ENCODE measurements at regions not wholly inside any gene's neighbourhood (a gene's known extent, or its start where the extent isn't known, plus 50 kb on each side); places are given as distances from the start of the nearest gene placed in this dataset.
"Not testable (repeated sequence)": the region's sequence is repeated elsewhere in the genome, so short reads cannot be mapped to it uniquely, and the experiment has no call there.

DNA sequence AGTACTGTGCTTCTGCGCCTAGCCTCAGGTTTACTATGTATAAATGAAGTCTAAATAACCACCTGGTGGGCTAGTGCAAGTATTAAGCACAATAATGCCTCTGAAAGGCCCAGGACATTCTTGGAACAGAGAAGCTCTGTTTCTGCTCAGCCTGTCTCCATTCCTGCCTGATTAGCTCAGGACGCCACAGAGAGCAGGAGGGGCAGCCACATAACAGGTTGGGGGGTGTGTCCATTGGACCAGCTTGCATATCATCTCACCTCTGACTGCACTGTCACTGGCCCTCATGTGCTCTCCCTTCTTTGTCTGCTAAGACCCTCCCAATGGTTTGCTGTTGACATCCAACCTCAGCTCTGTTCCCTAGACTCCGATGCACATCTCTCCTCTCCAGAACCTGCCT lies 52.8 kb upstream of the IKZF1 start:
- no peak for DNase-seq (ENCODE audit: low read depth, low spot score)

DNA sequence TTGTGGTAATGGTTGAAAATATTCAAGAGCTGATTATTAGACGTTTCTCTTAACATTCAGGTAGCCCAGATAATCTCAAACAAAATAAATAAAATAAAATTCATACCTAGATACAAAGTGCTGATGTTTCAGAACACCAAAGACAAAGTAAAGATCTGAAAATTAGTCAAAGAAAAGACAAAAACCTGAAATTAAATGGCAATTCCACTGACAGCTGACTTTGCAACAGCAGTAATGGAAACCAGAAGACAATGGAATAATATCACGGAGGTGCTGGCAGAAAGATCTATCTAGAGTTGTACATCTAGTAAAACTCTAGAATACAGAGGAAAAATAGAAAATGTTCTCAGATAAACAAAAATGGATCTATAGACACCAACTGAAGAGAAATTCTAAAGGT lies 58.0 kb upstream of the IKZF1 start:
- no peak for DNase-seq (ENCODE audit: low read depth, low spot score)

DNA sequence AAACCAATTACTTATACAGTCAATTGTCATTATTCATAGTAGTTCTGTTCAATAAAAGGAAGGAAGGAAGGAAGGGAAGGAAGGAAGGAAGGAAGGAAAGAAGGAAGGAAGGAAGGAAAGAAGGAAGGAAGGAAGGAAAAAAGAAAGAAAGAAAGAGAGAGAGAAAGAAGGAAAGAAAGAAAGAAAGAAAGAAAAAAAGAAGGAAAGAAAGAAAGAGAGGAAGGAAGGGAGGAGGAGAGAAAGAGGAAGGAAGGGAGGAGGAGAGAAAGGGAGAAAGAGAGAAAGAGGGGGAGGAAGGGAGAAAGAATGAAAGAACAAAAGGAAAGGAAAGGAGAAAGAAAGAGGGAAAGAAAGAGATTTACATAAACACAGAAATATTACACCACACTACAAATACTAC lies 62.4 kb upstream of the IKZF1 start:
- not testable (repeated sequence) for DNase-seq (ENCODE audit: low read depth, low spot score)

DNA sequence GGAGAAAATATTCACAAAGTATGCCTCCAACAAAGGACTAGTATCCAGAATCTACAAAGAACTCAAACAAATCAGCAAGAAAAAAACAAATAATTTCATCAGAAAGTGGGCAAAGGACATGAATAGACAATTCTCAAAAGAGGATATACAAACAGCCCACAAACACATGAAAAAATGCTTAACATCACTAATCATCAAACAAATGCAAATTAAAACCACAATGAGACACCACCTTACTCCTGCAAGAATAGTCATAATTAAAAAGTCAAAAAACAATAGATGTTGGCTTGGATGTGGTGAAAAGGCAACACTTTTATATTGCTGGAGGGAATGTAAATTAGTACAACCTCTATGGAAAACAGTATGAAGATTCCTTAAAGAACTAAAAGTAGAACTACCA lies 63.8 kb upstream of the IKZF1 start:
- DNase-seq (ENCODE audit: low read depth, low spot score) = not testable (repeated sequence)

DNA sequence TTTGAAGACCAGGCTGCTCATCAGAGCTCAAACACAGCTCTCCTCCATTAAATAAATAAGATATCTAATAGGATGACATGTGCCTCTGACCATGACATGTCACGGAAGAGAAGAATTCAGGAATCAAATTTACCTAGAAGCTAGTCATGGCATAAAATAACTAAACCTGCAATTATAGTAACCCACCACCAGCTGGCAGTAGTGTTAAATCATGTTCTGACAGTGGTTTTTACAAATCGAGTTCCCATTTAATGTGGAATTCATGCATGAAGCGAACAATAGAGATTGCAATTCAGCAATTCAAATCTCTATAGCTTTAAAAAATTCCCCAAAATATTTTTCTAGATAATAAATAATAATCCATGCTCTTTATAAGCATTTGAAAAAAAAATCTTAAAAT lies 74.6 kb upstream of the IKZF1 start:
- DNase-seq (ENCODE audit: low read depth, low spot score) = no peak

DNA sequence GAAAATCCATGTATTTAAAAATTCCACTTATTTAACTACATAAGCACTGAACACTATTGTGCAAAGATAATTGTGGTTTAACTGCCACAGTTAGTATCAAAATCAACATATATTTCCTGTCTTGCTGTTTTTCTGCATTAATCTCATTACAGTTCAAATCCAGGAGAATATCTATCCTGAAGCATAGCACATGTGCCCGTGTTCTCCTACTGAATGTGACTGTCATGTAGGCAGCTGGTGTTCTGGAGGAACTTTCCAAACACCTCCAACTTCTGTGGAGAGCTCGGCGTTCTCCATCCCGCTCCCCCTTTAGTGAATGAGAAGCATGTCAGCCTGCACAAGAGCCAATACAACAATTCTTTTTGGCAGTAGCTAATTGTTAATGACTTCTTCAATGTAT lies 76.4 kb upstream of the IKZF1 start:
- no peak for DNase-seq (ENCODE audit: low read depth, low spot score)

DNA sequence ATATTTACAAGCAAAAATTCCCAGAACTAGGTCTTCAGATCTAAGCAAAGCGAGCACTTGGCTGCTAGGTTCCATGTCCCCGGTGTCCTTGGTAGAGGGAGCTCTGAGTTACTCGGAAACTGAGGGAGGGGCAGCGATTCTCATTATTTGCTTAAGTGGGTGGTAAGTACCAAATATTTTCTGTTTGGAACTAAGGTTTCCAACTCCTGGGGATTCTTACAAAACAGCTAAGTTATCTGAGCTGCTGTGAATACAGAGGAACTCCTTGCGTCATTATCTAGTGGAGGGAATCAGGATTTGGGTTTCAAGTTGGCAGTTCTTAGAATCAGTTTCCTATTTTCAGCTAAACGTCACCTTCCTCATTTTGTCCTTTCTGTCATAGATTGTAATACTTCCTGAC lies 76.8 kb upstream of the IKZF1 start:
- DNase-seq (ENCODE audit: low read depth, low spot score) = no peak

DNA sequence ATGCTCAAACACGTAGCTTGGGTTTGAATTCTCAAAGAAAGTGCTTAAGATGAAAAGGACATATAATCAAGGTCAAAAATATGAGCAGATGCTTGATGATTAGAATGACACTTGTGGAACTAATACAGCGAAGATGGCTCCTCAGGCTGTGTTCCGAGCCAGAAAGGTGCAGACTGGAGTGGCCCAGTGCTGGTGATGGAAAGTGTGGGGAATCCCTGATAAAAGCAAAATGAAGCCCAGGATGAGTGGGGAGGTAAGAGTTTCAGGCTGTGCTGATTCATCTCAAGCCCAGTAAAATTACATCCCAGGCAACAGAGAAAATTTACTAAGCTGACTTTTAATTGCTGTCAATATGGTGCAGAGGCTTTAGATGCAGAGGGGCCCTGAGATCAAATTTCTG lies 77.8 kb upstream of the IKZF1 start:
- no peak for DNase-seq (ENCODE audit: low read depth, low spot score)

DNA sequence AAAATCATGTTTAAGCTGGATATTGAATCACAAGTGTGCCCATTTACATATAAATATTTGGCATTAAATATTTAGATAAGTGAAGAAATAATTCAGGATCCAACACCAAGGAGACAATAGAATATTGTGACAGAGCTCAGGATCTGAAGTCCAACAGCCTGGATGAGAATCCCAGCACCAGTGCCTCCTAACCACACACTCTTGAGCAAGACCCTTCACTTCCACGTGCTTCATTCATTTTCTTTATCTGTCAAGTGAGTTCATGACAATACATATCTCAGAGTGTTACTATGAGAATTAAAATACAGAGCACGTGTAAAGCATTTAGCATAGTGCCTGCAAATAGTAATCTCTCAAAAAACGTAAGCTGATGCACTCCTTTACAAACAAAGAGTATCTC lies 78.4 kb upstream of the IKZF1 start:
- DNase-seq (ENCODE audit: low read depth, low spot score) = no peak

DNA sequence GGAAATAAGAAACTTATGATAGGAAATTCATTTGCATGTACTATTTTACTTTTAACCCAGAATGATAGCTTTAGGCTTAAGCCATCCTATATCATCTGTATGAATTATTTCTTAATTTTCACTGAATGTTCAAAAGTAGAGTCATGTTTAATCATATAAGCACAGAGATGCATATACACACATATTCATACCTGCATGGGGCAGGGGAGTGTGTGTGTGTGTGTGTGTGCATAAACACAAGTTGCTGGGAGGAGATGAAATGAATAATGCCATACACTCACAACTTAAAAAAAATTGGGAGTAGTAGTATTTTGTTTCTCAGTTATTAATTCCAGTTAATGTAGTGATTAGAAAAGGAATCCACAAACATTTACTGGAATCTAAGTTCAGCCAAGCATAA lies 83.1 kb upstream of the IKZF1 start:
- no peak for DNase-seq (ENCODE audit: low read depth, low spot score)

DNA sequence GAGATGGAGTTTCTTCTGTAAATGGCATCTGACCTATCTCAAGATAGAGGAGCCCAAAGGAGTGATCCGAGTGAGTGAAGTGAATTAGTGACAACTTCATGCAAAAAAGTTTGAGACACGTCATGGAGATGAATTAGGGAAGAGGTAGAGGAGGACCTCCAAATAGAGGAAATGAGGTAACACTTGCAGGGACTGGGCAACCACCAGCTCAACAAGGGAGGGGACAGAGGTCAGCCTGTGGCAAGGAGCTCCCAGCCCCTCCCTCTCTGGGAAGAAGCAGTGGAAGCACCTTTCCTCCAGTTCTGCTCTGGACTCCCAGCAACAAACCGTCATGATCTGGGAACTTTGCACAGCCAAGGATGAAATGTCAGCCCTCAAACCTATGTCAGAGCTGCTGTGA lies 83.5 kb upstream of the IKZF1 start:
- no peak for DNase-seq (ENCODE audit: low read depth, low spot score)

DNA sequence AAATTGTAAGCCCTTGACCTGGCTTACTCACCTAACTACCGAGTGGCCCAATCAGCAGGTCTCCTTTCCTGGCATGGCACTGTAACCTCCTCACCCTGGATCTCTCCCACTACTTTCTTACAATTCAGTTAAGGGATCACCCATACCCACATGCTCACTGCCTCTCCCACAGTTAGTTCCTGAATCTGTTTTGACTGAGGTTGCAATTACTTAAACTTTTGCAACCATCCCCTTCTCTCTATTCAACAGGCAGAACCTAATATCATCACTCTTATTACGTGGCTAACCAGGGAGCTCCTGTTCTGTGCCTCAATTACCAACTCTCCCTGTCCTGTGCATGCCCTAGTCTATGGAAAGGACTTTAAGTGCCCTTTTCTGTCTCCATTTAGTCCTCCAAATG lies 84.2 kb upstream of the IKZF1 start:
- no peak for DNase-seq (ENCODE audit: low read depth, low spot score)

DNA sequence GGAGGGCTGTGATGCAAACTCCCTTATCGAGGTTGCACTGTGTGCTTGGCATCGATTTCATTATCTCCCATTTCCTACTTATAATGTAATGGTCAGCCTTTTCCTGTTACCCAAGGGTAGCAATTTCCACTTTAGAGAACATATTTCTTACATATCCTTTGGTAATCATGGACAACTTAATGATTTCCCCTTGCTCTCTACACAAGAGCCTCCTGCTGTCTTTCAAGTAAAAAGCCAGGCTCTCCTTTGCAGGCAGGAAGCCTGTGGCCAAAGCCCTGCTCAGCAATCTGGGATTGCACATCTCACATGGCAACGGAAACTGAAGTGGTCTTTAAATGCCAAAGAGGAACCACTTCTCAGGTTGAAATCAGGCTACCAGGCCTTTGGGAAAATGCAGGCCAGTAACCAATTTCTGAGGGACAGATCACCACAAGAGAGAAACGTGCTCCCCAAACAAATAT lies 86.7 kb upstream of the IKZF1 start:
- DNase-seq (ENCODE audit: low read depth, low spot score) = no peak

DNA sequence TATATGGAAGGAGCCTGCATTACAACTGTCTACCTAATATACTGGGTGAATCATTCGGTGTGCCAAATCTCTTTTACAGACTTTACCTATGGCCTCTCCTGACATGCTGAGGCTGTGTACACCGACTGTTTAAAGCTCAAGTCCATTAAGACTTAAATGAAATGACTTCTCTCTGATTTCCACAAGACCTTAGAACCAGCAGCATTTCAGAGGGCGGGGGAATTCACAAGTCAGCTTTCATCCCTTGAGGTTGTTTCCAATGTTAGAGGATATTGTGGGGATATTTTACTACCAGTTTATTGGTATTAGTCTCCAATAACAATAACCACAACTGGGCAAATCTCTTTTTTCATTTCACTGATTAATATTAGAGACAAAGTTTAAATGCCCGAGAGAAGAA lies 87.1 kb upstream of the IKZF1 start:
- no peak for DNase-seq (ENCODE audit: low read depth, low spot score)

DNA sequence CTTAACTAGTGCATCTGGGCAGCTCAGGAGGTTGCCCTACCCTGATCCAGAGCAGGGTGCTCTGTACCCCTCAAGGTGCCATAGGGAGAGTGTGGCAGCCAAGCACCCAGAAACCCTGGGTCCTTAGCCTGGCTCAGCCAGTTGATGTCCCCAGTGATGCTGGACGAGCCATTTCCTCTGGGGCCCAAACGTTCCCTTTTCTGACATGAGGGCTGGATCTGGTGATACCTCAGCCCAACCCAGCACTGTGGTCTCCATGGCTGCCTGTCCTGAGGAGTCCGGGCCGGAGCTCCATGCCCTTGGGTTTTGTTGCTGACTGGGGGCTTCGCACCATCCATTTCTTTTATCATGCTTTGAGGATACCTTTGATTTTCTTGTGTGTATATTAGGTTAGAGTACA lies 87.9 kb upstream of the IKZF1 start:
- DNase-seq (ENCODE audit: low read depth, low spot score) = no peak

DNA sequence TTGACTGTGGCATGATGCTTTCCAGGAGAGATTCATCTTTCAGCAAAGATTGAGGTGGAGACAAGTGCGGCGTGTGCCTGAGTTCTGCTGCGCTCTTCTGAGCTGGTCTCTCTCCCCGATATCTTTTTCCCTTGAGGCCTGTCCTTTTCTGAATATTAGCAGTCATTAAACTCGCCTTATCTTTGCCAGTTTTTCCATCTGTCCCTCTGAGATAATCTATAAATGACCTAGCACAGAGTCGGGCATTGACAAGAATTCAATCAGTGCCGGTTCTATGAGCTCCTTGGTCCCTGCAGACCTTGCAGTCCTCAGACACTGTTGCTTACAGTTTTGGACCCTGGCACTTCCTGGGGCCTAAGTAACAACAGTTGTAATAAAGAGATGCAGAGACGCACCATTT lies 89.7 kb upstream of the IKZF1 start:
- no peak for DNase-seq (ENCODE audit: low read depth, low spot score)

DNA sequence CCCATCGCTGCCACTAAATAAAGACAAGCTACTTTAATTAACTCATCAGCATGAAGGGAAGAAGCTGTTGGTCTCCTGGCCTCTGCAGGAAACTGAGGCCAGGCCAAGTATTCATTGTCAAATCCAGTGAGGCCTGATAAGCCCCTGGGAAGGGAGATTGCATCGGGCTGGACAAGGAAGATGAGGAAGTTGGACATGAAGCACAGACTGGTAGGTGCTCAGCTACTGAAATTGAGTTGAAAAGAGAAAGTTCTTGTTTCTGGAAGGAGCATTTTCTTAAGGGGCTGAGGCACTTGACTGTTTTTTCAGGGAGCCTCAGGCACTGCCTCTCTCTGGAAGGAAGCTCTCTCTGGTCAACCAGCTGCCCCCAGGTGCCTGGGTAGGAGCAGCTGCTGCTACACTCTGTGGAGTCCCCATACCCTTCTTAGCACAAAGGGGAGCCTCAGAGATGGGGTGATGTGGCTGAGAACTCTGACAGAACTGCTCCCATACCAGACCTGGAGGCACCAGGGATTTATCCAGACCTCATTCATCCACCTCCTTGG lies 90.3 kb upstream of the IKZF1 start:
- no peak for DNase-seq (ENCODE audit: low read depth, low spot score)

DNA sequence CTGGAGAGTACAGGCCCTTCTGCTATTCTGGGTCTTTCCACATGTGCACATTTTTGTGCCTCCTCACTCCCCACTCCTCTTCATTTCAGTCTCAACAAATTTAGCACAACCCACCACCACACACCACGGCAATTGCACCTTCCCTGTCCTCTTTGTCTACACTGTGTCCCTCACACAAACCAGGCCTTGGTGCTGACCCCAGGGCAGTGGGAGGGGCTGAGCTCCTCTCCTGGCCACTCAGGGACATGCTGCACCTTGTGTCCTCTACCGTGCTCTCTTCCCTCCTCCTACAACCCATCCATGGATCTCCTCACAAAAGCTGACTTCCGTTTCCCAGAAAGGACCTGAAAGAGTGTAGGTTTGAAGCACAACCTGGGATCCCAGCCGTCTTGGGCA lies 90.9 kb upstream of the IKZF1 start:
- DNase-seq (ENCODE audit: low read depth, low spot score) = no peak

DNA sequence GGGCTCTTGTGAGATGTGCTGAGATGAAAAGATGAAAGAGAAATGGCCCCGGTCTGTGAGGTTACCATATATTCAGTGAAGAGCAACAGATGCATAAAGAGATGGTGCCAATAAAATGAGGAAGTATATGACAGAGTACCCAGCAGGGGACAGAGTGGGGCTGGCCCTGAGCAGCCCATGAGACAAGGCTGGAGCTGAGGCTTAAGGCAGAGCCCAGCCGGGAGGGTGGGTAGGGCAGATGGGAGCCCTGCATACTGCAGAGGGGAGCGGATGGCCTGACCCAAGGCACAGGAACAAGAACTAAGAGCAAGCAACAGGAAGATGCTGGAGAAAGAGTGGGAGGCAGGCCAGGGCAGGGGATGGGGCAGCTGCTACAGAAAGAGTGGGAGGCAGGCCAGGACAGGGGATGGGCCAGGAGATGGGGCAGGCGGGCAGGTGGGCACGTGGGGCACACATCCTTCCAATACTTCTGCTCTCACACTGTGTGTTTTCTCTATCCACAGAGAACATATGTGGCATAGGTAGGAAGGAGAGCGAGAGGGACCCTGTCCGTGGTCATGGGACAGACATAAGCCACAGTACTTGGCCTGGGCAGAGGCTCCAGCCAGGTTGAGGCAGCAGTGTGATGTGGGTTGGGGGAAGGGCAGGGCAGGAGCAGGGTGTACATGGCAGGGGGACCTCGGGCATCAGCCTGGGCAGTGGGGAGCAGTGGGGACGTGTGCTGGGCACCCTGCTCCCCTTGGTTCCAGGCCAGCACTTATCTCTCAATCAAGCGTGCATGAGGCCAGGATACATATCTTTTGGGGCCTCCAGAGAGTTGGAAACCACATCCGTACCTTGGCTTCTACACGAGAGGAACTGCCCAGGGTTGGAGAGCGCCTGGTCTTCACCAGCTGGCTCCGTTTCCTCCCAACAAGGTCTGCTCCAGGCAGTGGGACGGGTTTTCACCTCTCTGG lies 91.6 kb upstream of the IKZF1 start:
- DNase-seq (ENCODE audit: low read depth, low spot score) = no peak

DNA sequence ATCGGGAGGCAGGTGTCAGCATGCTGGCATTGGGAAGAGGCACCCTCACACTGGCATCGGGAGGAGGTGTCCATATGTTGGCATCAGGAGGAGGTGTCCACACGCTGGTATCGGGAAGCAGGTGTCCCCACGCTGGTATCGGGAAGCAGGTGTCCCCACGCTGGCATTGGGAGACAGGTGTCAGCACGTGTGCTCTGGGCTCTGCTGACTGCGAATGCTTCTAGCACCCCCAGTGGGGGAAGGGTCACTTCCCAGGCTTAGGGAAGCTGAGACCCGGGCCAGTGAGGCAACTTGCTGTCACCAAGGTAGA lies 92.5 kb upstream of the IKZF1 start:
- no peak for DNase-seq (ENCODE audit: low read depth, low spot score)

DNA sequence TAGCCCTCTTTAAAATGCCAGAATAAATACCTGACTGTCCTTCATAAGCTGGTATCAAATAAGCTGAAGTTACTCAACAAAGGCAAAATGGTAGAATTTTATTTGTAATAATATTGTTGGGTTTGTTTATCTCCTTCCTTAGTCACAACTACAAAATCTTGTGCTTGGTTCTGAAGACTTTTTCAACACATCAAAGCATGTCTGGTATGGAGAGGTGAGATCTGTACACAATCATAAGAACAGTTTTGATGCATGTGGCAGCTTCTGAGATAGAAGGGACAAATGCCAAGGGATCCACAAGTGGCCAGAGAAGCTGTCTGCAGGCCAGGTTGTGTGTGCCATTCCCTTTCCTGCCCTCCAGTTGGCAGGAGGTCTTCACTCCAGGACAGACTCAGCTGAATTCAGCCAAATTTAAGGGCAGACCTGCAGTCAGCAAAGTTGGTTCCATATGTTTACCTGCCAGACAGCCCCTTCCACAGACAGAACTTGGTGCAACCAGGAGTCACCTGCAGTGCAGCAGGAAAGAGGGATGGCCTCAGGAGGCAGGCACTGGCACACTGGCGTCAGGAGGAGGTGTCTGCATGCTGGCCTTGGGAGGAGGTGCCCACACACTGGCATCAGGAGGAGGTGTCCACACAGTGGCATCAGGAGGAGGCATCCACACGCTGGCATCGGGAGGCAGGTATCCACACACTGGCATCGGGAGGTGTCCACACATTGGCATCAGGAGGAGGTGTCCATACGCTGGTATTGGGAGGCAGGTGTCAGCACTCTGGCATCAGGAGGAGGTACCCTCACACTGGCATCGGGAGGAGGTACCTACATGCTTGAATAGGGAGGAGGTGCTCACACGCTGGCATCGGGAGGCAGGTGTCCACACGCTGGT lies 93.1 kb upstream of the IKZF1 start:
- DNase-seq (ENCODE audit: low read depth, low spot score) = no peak

DNA sequence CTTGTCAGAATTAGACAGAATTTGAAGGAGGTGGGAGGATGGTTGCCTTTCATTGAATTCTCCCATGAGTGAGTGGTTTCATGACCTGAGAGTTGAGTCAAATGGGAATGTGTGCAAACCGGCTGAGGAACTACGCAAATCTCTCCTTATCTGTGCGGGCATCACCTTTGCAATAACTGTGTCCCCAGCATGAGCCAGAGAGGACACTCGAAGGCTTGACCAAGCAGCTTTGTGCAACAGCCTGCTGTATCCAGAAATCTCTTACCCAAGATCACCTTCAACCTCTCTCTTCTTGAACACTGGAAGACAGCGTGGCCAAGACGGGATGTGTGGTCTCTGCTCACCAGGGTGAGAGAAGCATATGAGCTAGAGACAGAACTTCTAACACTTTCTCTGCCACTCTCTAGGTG lies 93.8 kb upstream of the IKZF1 start:
- DNase-seq (ENCODE audit: low read depth, low spot score) = no peak
